Naive B cell (primary cell): ENCODE measurements at regions not wholly inside any gene's neighbourhood (a gene's known extent, or its start where the extent isn't known, plus 50 kb on each side); places are given as distances from the start of the nearest gene placed in this dataset.

Experiments used
- ATAC-seq, 2 donors: fragments of 150-1000 bp; cut with Tn5 transposase; 2 replicates each; pipeline ENCODE4 v1.10.0; 2021; ENCODE audit warnings: low read depth in 2 of 2, mild to moderate bottlenecking in 2 of 2, moderate library complexity in 2 of 2
- DNase-seq: peaks from one replicate; pipeline ENCODE4 v3.0.0; 2022
- H3K27ac Mint-ChIP-seq, 6 donors: one replicate each; pipeline ENCODE4 v1.8.0; 2020 to 2022; ENCODE audit warnings: mild to moderate bottlenecking in 6 of 6, mixed read lengths in 6 of 6, moderate library complexity in 5 of 6, inconsistent platforms in 2 of 6
- H3K27me3 Mint-ChIP-seq, 3 donors: one replicate each; pipeline ENCODE4 v1.8.0; 2021 to 2022; ENCODE audit warnings: mixed read lengths in 3 of 3, mild to moderate bottlenecking in 1 of 3
- H3K36me3 Mint-ChIP-seq, 2 donors: one replicate each; pipeline ENCODE4 v1.8.0; 2020 to 2022; ENCODE audit warnings: mixed read lengths in 2 of 2, inconsistent platforms in 1 of 2, mild to moderate bottlenecking in 1 of 2
- H3K4me1 Mint-ChIP-seq, 3 donors: one replicate each; pipeline ENCODE4 v1.8.0; 2020 to 2022; ENCODE audit warnings: mixed read lengths in 3 of 3, inconsistent platforms in 1 of 3, mild to moderate bottlenecking in 1 of 3, moderate library complexity in 1 of 3
- H3K4me3 Mint-ChIP-seq, 8 donors: one replicate each; pipeline ENCODE4 v1.8.0; 2020 to 2022; ENCODE audit warnings: mild to moderate bottlenecking in 8 of 8, mixed read lengths in 8 of 8, moderate library complexity in 8 of 8, inconsistent platforms in 2 of 8
- H3K9me3 Mint-ChIP-seq, 7 donors: one replicate each; pipeline ENCODE4 v1.8.0; 2020 to 2022; ENCODE audit warnings: mixed read lengths in 7 of 7, mild to moderate bottlenecking in 5 of 7, inconsistent platforms in 2 of 7, moderate library complexity in 1 of 7

- Mint-ChIP-seq H3K36me3 (no peaks in the 10 kb centered on the region), H3K4me3 (no peak overlapping the region), H3K27me3 (peaks cover 5 to 23% (median 21%) of the 10 kb centered on the region in 3 donors), H3K27ac (no peak overlapping the region), H3K4me1 (no peaks in the 10 kb centered on the region), H3K9me3 (peaks cover 0 to 4% (median 0%) of the 10 kb centered on the region in 7 donors)
- DNase-seq = no peak
- ATAC-seq = no peak
Measured at GRCh38 chr5:116655431-116655830, 80.8 kb upstream of the SEMA6A start.

GRCh38 chr5:116654925-116655324 lies 80.3 kb upstream of the SEMA6A start:
- no peak for DNase-seq
- H3K27me3 Mint-ChIP-seq = peaks cover 5 to 23% (median 21%) of the 10 kb centered on the region in 3 donors
- ATAC-seq = no peak
- no peaks in the 10 kb centered on the region for H3K36me3 Mint-ChIP-seq
- no peak overlapping the region for H3K27ac Mint-ChIP-seq
- H3K9me3 Mint-ChIP-seq = peaks cover 0 to 4% (median 0%) of the 10 kb centered on the region in 7 donors
- H3K4me3 Mint-ChIP-seq = no peak overlapping the region
- no peaks in the 10 kb centered on the region for H3K4me1 Mint-ChIP-seq

DNA sequence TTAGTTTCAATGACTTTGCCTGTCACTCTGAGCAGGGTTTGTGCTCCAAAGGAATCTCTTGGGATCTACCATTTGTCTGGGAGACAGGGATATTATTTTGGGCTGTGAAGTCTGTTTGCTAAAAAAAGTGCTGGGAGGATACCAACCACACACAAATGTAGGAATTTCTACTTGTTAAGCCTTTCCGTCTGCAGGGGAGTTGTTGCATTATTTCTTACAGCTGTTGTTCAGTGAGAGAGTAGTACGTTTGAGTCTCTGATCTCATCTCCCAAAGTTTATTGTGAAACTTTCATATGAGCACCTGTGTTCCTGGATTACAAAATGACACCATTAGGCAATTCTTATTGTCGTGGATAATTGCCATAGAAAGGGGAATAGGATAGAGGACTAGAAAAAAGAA lies 78.3 kb upstream of the SEMA6A start:
- H3K4me3 Mint-ChIP-seq = no peak overlapping the region
- H3K36me3 Mint-ChIP-seq = no peaks in the 10 kb centered on the region
- no peaks in the 10 kb centered on the region for H3K4me1 Mint-ChIP-seq
- peaks cover 5 to 23% (median 12%) of the 10 kb centered on the region in 3 donors for H3K27me3 Mint-ChIP-seq
- H3K27ac Mint-ChIP-seq = no peak overlapping the region
- peaks cover 0 to 2% (median 0%) of the 10 kb centered on the region in 7 donors for H3K9me3 Mint-ChIP-seq
- DNase-seq (no peak), ATAC-seq (no peak)

DNA sequence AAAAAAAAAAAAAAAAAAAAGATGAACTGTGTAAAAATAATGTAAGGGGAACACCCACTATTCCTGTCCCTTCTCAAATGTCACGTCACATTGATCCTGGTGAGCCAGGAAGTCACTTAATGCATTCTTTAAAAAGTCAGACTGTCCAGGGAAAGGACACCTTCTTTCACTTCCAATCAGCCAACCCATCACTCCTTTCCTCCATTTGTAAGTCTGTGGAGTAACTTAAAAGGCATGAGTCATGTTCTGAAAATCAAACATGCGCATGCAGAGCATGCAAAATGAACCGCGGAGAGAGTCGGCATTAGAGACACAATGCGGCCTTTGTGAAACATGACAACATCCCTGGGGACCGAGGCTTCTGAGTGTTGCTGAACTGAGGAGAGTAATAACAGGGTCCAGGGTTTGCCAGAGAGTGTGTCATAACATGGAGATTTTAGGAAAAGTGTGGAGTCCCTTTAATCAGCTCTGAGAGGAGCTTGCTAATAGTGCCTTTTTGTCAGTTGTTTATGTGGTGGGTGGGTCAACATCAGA lies 77.6 kb upstream of the SEMA6A start:
- Mint-ChIP-seq H3K9me3 (peaks cover 0 to 2% (median 0%) of the 10 kb centered on the region in 7 donors), H3K4me1 (no peaks in the 10 kb centered on the region), H3K4me3 (no peak overlapping the region), H3K27ac (no peak overlapping the region), H3K36me3 (no peaks in the 10 kb centered on the region), H3K27me3 (peaks cover 5 to 23% (median 12%) of the 10 kb centered on the region in 3 donors)
- no peak for ATAC-seq
- no peak for DNase-seq

- DNase-seq (no peak), ATAC-seq (no peak)
- Mint-ChIP-seq H3K4me3 (peak overlapping the region in 1 of 8 donors; percentile 65), H3K9me3 (no peaks in the 10 kb centered on the region), H3K27ac (no peak overlapping the region), H3K36me3 (no peaks in the 10 kb centered on the region), H3K27me3 (peaks cover 5 to 17% (median 9%) of the 10 kb centered on the region in 3 donors), H3K4me1 (no peaks in the 10 kb centered on the region)
Measured at GRCh38 chr5:116651653-116652052, 77.0 kb upstream of the SEMA6A start.

DNA sequence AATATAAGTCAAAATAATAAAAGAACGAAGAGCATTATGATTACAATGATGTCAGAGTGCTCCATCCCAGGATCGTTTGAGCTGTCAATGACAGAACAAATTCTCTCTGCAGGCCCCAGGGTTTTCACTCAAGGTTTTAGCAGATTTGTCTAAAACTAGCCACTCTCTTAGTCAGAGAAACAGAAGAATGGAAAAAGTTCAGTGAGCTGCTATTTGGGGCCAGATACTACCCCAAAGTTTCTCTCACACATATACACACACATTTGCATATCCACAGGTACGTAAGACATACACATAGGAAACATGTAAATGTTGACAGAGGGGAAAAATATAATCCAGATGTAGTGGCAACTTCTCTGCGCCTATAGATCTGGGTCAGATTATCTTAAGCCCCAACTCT lies 76.3 kb upstream of the SEMA6A start:
- no peaks in the 10 kb centered on the region for H3K4me1 Mint-ChIP-seq
- peaks cover 5 to 12% (median 9%) of the 10 kb centered on the region in 3 donors for H3K27me3 Mint-ChIP-seq
- H3K36me3 Mint-ChIP-seq = no peaks in the 10 kb centered on the region
- no peaks in the 10 kb centered on the region for H3K9me3 Mint-ChIP-seq
- no peak overlapping the region for H3K4me3 Mint-ChIP-seq
- no peak overlapping the region for H3K27ac Mint-ChIP-seq
- ATAC-seq (no peak), DNase-seq (no peak)

- ATAC-seq = no peak
- no peak overlapping the region for H3K4me3 Mint-ChIP-seq
- DNase-seq = no peak
Measured at GRCh38 chr5:116650544-116650943, 75.9 kb upstream of the SEMA6A start.

DNA sequence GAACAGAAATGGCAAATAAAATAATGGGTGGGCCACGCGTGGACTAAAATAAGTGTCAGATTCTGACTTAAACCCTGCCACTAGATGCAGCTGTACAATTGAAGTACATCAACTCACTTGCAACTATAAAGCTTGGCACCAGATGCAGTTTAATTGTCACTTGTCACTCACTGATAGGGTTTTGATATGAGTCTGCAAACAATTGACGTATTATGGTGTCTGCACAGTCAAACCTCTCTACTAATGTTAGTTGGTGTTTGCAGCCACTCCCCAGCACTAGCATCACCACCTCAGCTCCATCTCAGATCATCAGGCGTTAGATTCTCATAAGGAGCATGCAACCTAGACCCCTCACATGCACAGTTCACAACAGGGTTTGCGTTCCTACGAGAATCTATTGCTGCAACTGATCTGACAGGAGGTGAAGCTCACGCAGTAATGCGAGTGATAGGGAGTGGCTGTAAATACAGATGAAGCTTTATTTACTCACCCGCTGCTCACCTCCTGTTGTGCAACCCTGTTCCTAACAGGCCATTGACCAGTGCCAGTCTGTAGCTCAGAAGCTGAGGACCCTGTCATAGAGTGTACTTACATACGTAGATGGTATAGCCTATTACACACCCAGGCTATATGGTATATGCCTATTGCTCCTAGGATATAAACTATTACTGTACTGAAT lies 72.1 kb upstream of the SEMA6A start:
- Mint-ChIP-seq H3K27me3 (peaks cover 0 to 5% (median 2%) of the 10 kb centered on the region in 3 donors), H3K4me1 (no peaks in the 10 kb centered on the region), H3K36me3 (no peaks in the 10 kb centered on the region), H3K4me3 (no peak overlapping the region), H3K9me3 (no peaks in the 10 kb centered on the region), H3K27ac (no peak overlapping the region)
- no peak for ATAC-seq
- DNase-seq = no peak

More at GRCh38 chr5:116650544-116650943, 75.9 kb upstream of the SEMA6A start:
- no peak overlapping the region for H3K27ac Mint-ChIP-seq
- no peaks in the 10 kb centered on the region for H3K9me3 Mint-ChIP-seq
- peaks cover 5 to 12% (median 9%) of the 10 kb centered on the region in 3 donors for H3K27me3 Mint-ChIP-seq
- no peaks in the 10 kb centered on the region for H3K4me1 Mint-ChIP-seq
- H3K36me3 Mint-ChIP-seq = no peaks in the 10 kb centered on the region

GRCh38 chr5:116645627-116646026 lies 71.0 kb upstream of the SEMA6A start:
- H3K4me3 Mint-ChIP-seq = no peak overlapping the region
- H3K27me3 Mint-ChIP-seq = no peaks in the 10 kb centered on the region
- H3K9me3 Mint-ChIP-seq = no peaks in the 10 kb centered on the region
- H3K27ac Mint-ChIP-seq = no peak overlapping the region
- ATAC-seq (no peak), DNase-seq (no peak)
- no peaks in the 10 kb centered on the region for H3K36me3 Mint-ChIP-seq
- no peaks in the 10 kb centered on the region for H3K4me1 Mint-ChIP-seq

DNA sequence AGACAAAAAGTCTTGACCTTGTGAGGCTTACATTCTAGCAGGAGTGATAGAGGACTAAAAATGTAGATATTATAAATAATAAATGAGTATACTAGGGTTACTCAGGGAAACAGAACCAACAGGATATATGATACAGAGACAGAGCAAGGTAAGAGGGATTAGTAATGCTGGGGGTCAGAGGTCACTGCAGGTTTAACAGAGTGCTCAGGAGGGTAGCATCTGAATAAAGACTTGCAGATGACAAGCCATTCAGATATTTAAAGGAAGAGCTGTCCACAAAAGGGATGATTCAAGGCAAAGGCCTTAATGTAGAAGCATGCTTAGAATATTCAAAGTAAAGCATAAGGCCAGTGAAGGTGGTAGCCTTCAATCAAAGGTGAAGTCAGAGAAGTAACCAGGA lies 65.6 kb upstream of the SEMA6A start:
- H3K4me3 Mint-ChIP-seq = no peak overlapping the region
- DNase-seq = no peak
- no peaks in the 10 kb centered on the region for H3K36me3 Mint-ChIP-seq
- ATAC-seq = no peak
- no peaks in the 10 kb centered on the region for H3K9me3 Mint-ChIP-seq
- no peaks in the 10 kb centered on the region for H3K4me1 Mint-ChIP-seq
- H3K27me3 Mint-ChIP-seq = no peaks in the 10 kb centered on the region
- no peak overlapping the region for H3K27ac Mint-ChIP-seq

GRCh38 chr5:116637149-116637740 lies 62.6 kb upstream of the SEMA6A start:
- Mint-ChIP-seq H3K4me3 (no peak overlapping the region), H3K27ac (no peak overlapping the region), H3K4me1 (no peaks in the 10 kb centered on the region), H3K27me3 (no peaks in the 10 kb centered on the region), H3K9me3 (peaks cover 0 to 4% (median 0%) of the 10 kb centered on the region in 7 donors), H3K36me3 (no peaks in the 10 kb centered on the region)
- ATAC-seq = no peak
- no peak for DNase-seq

- no peak overlapping the region for H3K4me3 Mint-ChIP-seq
- no peaks in the 10 kb centered on the region for H3K36me3 Mint-ChIP-seq
- H3K27ac Mint-ChIP-seq = peak overlapping the region in 1 of 6 donors; percentile 26
- H3K4me1 Mint-ChIP-seq = no peaks in the 10 kb centered on the region
- DNase-seq (no peak), ATAC-seq (no peak)
- peaks cover 0 to 4% (median 0%) of the 10 kb centered on the region in 7 donors for H3K9me3 Mint-ChIP-seq
- H3K27me3 Mint-ChIP-seq = peaks cover 0 to 10% (median 6%) of the 10 kb centered on the region in 3 donors
Measured at GRCh38 chr5:116632890-116633289, 58.3 kb upstream of the SEMA6A start.

DNA sequence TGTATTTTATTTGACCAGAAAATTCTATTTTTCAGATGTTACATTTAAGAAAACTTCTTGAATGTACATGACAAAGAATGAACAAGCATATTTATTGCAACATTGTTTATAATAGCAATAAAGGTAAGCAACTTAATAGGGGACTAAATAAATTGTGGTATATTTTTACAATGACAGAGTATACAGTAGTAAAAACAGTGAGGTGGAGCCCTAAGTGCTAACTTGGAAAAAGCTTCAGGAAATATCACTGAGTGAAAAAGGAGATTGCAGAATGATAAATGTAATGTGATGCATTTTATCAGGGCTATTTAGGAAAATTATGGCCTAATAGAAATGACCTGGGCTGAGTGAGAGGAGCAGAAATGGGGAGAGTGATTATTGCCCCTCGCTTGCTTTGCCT lies 56.5 kb upstream of the SEMA6A start:
- H3K9me3 Mint-ChIP-seq = peaks cover 0 to 4% (median 0%) of the 10 kb centered on the region in 7 donors

DNA sequence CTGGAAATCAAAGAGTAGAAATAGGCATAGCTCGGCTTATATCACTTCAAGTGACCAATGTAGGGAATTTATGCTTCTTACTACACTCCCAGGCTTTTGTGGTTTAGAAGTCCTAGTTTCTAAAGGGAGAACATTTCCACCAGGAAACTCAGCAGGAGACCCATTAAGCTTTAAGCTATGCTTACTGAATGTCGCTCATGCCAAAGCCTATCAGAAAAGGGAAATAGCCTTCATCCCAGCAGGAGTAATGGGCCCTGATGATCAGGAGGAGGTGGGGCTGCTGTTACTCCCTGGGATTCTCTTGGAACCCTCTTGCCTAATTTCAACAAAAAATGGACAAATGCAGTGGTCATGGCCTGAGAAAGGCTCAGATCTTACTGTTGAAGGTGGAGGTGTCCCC lies 54.5 kb upstream of the SEMA6A start:
- Mint-ChIP-seq H3K27ac (peak overlapping the region in 1 of 6 donors; percentile 24), H3K36me3 (no peaks in the 10 kb centered on the region), H3K9me3 (peaks cover 0 to 4% (median 0%) of the 10 kb centered on the region in 7 donors), H3K27me3 (peaks cover under 1 to 13% (median 6%) of the 10 kb centered on the region in 3 donors), H3K4me1 (no peaks in the 10 kb centered on the region), H3K4me3 (peak overlapping the region in 1 of 8 donors; percentile 65)
- DNase-seq = no peak
- no peak for ATAC-seq

More for the DNA sequence above, 56.5 kb upstream of the SEMA6A start:
- Mint-ChIP-seq H3K36me3 (no peaks in the 10 kb centered on the region), H3K27ac (no peak overlapping the region), H3K4me1 (no peaks in the 10 kb centered on the region), H3K27me3 (peaks cover 0 to 13% (median 6%) of the 10 kb centered on the region in 3 donors), H3K4me3 (no peak overlapping the region)
- DNase-seq = no peak
- ATAC-seq = no peak
